ENCODE measurements at regions not wholly inside any gene's neighbourhood (a gene's known extent, or its start where the extent isn't known, plus 50 kb on each side); places are given as distances from the start of the nearest gene placed in this dataset.
"Not testable (repeated sequence)": the region's sequence is repeated elsewhere in the genome, so short reads cannot be mapped to it uniquely, and the experiment has no call there.

DNA sequence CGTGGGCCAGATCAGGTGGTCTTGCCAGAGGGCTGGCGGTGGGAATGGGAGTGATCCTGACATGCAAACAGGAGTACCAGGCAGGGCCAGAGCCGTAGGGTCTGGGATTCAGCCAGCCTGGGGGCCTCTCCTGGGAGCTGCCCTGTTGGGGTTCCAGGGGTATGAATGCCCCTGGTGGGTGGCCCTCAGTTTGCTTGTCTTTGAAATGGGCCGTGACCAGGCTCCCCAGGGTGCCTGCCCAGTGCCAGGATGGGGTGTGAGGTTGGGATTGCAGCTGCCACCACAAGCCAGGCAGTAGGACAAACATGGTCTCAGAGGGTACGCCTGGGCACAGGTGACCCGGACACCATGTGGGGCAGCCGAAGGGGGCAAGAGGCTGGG lies 168.8 kb downstream of the KIF26A start:
- ATAC-seq (ENCODE audit: low read depth) (no peak), DNase-seq (no peak)
- Histone ChIP-seq H3K4me1 (ENCODE audit: control insufficient read depth in 2 of 2, insufficient read depth in 2 of 2, low read length in 2 of 2) (no peaks in the 10 kb centered on the region), H3K9ac (ENCODE audit: low read length) (no peak overlapping the region), H3K27me3 (replicated peaks in 1 of 4; ENCODE audit: control extremely low read depth in 1 of 4, control insufficient read depth in 3 of 4, insufficient read depth in 4 of 4, low read length in 3 of 4) (no peaks in the 10 kb centered on the region), H3K79me2 (ENCODE audit: control insufficient read depth, insufficient read depth, low read length) (no peaks in the 10 kb centered on the region), H4K20me1 (ENCODE audit: control insufficient read depth, insufficient read depth, low read length, poor library complexity, severe bottlenecking) (no peaks in the 10 kb centered on the region), H3K27ac (ENCODE audit: low read length in 2 of 2) (no peak overlapping the region), H3K9me3 (ENCODE audit: control extremely low read depth in 1 of 3, control insufficient read depth in 2 of 3, insufficient read depth in 1 of 3, low read length in 2 of 3) (peaks cover 0 to 28% (median 0%) of the 10 kb centered on the region in 3 donors), H3K4me2 (replicated peaks; ENCODE audit: low read depth, low read length, poor library complexity, severe bottlenecking) (no peak overlapping the region), H2AFZ (ENCODE audit: insufficient read depth, low read depth, low read length, poor library complexity, severe bottlenecking) (no peak overlapping the region), H3K36me3 (replicated peaks in 1 of 2; ENCODE audit: control extremely low read depth in 1 of 2, control insufficient read depth in 1 of 2, extremely low read depth in 1 of 2, insufficient read depth in 2 of 2, low read length in 1 of 2) (no peaks in the 10 kb centered on the region), H3K4me3 (ENCODE audit: control extremely low read depth in 1 of 5, extremely low read depth in 1 of 5, insufficient read depth in 1 of 5, low read depth in 2 of 5, low read length in 4 of 5) (no peak overlapping the region)
- no peak overlapping the region for H3K4me3 Mint-ChIP-seq
- WGBS (ENCODE audit: insufficient coverage) = 94% methylated on average over 7 of the region's 7 CpGs
- TF ChIP-seq, protein P1, sequence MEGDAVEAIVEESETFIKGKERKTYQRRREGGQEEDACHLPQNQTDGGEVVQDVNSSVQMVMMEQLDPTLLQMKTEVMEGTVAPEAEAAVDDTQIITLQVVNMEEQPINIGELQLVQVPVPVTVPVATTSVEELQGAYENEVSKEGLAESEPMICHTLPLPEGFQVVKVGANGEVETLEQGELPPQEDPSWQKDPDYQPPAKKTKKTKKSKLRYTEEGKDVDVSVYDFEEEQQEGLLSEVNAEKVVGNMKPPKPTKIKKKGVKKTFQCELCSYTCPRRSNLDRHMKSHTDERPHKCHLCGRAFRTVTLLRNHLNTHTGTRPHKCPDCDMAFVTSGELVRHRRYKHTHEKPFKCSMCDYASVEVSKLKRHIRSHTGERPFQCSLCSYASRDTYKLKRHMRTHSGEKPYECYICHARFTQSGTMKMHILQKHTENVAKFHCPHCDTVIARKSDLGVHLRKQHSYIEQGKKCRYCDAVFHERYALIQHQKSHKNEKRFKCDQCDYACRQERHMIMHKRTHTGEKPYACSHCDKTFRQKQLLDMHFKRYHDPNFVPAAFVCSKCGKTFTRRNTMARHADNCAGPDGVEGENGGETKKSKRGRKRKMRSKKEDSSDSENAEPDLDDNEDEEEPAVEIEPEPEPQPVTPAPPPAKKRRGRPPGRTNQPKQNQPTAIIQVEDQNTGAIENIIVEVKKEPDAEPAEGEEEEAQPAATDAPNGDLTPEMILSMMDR (IDR thresholded peaks at IDR 0.05) = no peak
- TF ChIP-seq EZH2 (IDR thresholded peaks at IDR 0.05; ENCODE audit: borderline replicate concordance, insufficient read depth, low read depth, low read length, poor library complexity, severe bottlenecking) = no peak
- peaks cover 5% of the 10 kb centered on the region for H3K9me3 Mint-ChIP-seq (ENCODE audit: insufficient read depth)
- no peak overlapping the region for H3K27ac Mint-ChIP-seq
- CTCF ChIA-PET = no interaction called here
- intact Hi-C loops (cut with micrococcal nuclease) = no loop called here
- no peaks in the 10 kb centered on the region for H3K4me1 Mint-ChIP-seq
- no peaks in the 10 kb centered on the region for H3K27me3 Mint-ChIP-seq
- POLR2A ChIA-PET = no interaction called here

DNA sequence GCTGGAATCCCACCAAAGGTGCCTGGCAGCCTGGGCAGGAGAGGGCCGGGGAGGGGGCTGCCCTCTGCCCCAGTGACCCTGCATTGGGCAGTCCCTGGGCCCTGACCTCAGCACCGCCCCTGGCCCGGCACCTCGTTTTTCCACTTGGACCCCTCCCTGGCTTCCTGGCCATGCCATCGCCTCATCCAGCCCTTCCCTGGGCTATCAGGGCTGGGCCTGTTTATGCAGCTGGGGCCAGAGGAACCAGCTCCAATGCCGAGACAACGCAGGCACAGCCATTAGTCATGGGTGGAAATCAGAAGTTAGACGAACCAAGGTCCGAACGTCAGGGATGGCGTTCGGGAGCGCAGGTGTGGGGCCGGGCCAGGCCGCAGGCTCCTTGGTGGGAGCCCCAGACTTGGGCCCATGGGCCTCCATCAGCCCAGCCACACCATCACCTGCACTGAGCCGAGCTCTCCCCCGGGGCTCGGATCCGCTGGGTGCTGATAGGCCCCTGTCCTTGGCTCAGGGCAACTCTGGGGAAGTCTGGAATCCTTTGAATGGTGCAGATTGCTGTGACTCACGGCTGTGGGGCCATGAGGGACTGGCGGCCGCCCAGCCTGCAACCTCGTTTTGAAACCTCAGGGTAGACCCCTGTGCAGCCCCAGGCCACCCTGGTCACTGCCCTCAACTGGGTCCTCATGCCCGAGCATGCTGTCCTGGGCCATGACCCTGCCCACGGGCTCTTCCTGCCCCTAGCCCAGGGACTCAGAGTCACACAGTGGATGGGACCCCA lies 169.4 kb downstream of the KIF26A start:
- intact Hi-C loops (cut with micrococcal nuclease) = no loop called here
- Mint-ChIP-seq H3K27ac (no peak overlapping the region), H3K4me3 (no peak overlapping the region), H3K9me3 (ENCODE audit: insufficient read depth) (peaks cover 5% of the 10 kb centered on the region), H3K27me3 (no peaks in the 10 kb centered on the region), H3K4me1 (no peaks in the 10 kb centered on the region)
- ChIA-PET CTCF (no interaction called here), POLR2A (no interaction called here)
- no peak overlapping the region for H3K4me3 ChIP-seq (ENCODE audit: control extremely low read depth in 1 of 5, extremely low read depth in 1 of 5, insufficient read depth in 1 of 5, low read depth in 2 of 5, low read length in 4 of 5)
- no peaks in the 10 kb centered on the region for H3K79me2 ChIP-seq (ENCODE audit: control insufficient read depth, insufficient read depth, low read length)
- no peaks in the 10 kb centered on the region for H3K36me3 ChIP-seq (replicated peaks in 1 of 2; ENCODE audit: control extremely low read depth in 1 of 2, control insufficient read depth in 1 of 2, extremely low read depth in 1 of 2, insufficient read depth in 2 of 2, low read length in 1 of 2)
- no peaks in the 10 kb centered on the region for H4K20me1 ChIP-seq (ENCODE audit: control insufficient read depth, insufficient read depth, low read length, poor library complexity, severe bottlenecking)
- WGBS (ENCODE audit: insufficient coverage) = 95% methylated on average over 24 of the region's 25 CpGs
- DNase-seq (no peak), ATAC-seq (ENCODE audit: low read depth) (no peak)
- no peaks in the 10 kb centered on the region for H3K27me3 ChIP-seq (replicated peaks in 1 of 4; ENCODE audit: control extremely low read depth in 1 of 4, control insufficient read depth in 3 of 4, insufficient read depth in 4 of 4, low read length in 3 of 4)
- H3K9me3 ChIP-seq (ENCODE audit: control extremely low read depth in 1 of 3, control insufficient read depth in 2 of 3, insufficient read depth in 1 of 3, low read length in 2 of 3) = peaks cover 0 to 28% (median 0%) of the 10 kb centered on the region in 3 donors
- H3K27ac ChIP-seq (ENCODE audit: low read length in 2 of 2) = no peak overlapping the region
- no peak overlapping the region for H3K9ac ChIP-seq (ENCODE audit: low read length)
- TF ChIP-seq, protein P1 (IDR thresholded peaks at IDR 0.05) = no peak
- no peak for TF ChIP-seq EZH2 (IDR thresholded peaks at IDR 0.05; ENCODE audit: borderline replicate concordance, insufficient read depth, low read depth, low read length, poor library complexity, severe bottlenecking)
- H2AFZ ChIP-seq (ENCODE audit: insufficient read depth, low read depth, low read length, poor library complexity, severe bottlenecking) = no peak overlapping the region
- H3K4me2 ChIP-seq (replicated peaks; ENCODE audit: low read depth, low read length, poor library complexity, severe bottlenecking) = no peak overlapping the region
- H3K4me1 ChIP-seq (ENCODE audit: control insufficient read depth in 2 of 2, insufficient read depth in 2 of 2, low read length in 2 of 2) = no peaks in the 10 kb centered on the region

DNA sequence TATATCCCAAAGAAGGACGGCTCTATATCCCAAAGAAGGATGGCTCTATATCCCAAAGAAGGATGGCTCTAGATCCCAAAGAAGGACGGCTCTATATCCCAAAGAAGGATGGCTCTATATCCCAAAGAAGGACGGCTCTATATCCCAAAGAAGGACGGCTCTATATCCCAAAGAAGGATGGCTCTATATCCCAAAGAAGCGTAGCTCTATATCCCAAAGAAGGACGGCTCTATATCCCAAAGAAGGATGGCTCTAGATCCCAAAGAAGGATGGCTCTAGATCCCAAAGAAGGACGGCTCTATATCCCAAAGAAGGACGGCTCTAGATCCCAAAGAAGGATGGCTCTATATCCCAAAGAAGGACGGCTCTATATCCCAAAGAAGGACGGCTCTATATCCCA lies 170.1 kb downstream of the KIF26A start:
- H3K4me3 ChIP-seq (ENCODE audit: control extremely low read depth in 1 of 5, extremely low read depth in 1 of 5, insufficient read depth in 1 of 5, low read depth in 2 of 5, low read length in 4 of 5); H2AFZ ChIP-seq (ENCODE audit: insufficient read depth, low read depth, low read length, poor library complexity, severe bottlenecking); H3K4me2 ChIP-seq (replicated peaks; ENCODE audit: low read depth, low read length, poor library complexity, severe bottlenecking); H3K9me3 Mint-ChIP-seq (ENCODE audit: insufficient read depth); DNase-seq; H3K79me2 ChIP-seq (ENCODE audit: control insufficient read depth, insufficient read depth, low read length); H3K27me3 Mint-ChIP-seq; H3K9ac ChIP-seq (ENCODE audit: low read length); H3K27me3 ChIP-seq (replicated peaks in 1 of 4; ENCODE audit: control extremely low read depth in 1 of 4, control insufficient read depth in 3 of 4, insufficient read depth in 4 of 4, low read length in 3 of 4); H3K27ac ChIP-seq (ENCODE audit: low read length in 2 of 2); H3K4me3 Mint-ChIP-seq; ATAC-seq (ENCODE audit: low read depth); intact Hi-C loops (cut with micrococcal nuclease); CTCF ChIA-PET; H3K4me1 Mint-ChIP-seq; H4K20me1 ChIP-seq (ENCODE audit: control insufficient read depth, insufficient read depth, low read length, poor library complexity, severe bottlenecking); H3K27ac Mint-ChIP-seq; H3K4me1 ChIP-seq (ENCODE audit: control insufficient read depth in 2 of 2, insufficient read depth in 2 of 2, low read length in 2 of 2); POLR2A ChIA-PET; H3K36me3 ChIP-seq (replicated peaks in 1 of 2; ENCODE audit: control extremely low read depth in 1 of 2, control insufficient read depth in 1 of 2, extremely low read depth in 1 of 2, insufficient read depth in 2 of 2, low read length in 1 of 2): not testable (repeated sequence)
- 82% methylated on average over 7 of the region's 10 CpGs for WGBS (ENCODE audit: insufficient coverage)
- H3K9me3 ChIP-seq (ENCODE audit: control extremely low read depth in 1 of 3, control insufficient read depth in 2 of 3, insufficient read depth in 1 of 3, low read length in 2 of 3) = peaks cover 0 to 28% (median 0%) of the 10 kb centered on the region in 3 donors
